ENCODE measurements at regions not wholly inside any gene's neighbourhood (a gene's known extent, or its start where the extent isn't known, plus 50 kb on each side); places are given as distances from the start of the nearest gene placed in this dataset.

DNA sequence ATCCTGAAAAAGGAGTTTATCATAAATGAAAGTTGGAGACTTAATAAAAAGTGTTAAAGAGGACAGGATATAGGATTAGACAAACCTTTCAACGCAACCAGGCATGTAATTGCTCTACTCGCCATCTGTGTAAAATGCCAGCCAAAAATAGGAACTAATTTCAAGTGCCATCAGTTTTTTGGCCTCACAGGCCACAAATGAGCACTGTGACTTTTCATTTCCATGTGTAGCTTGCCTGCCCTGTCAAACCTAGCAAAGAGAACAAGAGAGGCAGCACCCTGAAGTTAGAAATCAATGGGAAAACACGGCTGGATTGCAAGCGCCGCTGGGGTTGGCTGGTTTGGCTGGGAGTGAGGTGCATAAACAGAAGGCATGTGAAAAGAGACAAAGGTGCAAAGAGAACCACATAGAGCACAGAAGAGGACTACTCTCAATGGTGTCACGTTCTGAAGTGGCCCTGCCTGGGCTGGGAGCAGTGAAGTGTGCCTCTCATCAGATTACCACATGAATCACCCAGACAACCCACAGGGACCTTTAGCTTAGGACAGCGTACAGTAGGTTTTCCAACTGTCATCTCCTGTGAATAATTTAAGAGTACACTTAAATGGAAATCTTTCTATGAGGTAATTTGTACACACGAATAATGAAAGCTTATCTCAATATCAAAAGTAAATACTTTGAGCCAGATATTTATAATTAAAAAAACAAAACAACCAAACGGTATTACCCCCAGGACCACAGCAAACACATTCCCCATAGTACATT is 78.0 kb upstream of the NHSL1 start:
- FAIRE-seq: peak; percentile 91
- DNase-seq (ENCODE audit: low spot score): peak; percentile 72

DNA sequence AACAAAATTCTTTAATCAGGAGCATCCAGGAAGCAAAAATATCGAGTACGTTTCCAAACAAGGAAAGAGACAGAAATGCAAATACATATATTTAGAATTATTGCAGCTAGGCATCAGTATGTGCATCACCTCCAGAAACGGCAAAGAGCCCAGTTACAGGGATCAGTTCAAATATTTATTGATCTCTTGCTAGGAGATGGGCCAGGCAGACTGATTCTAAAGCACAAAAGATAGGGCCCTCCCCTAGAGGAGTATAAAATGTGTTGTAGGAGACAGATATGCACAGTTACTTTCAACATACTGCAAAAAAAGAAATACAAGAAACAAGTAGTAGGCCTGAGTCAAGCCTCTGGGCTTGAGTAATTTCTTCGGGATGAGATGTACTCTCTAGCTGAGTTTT is 80.7 kb upstream of the NHSL1 start:
- FAIRE-seq (no peak), DNase-seq (ENCODE audit: low spot score) (no peak)

DNA sequence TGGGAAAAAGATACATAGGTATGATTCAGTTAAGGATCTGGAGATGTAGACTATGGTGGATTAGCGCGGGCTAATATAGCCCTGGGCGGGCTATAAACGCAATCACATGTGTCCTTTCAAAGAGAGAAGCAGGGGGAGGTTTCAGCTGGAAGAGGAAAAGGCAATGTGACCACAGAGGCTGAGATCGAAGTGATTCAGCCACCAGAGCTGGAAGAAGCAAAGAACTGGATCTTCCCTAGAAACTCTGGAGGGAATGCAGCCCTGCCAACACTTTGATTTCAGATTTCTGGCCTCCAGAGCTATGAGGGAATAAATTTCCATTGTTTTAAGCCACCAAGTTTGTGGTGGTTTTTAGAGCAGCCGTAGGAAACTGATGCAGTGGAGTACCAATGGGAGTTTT is 81.5 kb upstream of the NHSL1 start:
- FAIRE-seq: no peak
- DNase-seq (ENCODE audit: low spot score): no peak

DNA sequence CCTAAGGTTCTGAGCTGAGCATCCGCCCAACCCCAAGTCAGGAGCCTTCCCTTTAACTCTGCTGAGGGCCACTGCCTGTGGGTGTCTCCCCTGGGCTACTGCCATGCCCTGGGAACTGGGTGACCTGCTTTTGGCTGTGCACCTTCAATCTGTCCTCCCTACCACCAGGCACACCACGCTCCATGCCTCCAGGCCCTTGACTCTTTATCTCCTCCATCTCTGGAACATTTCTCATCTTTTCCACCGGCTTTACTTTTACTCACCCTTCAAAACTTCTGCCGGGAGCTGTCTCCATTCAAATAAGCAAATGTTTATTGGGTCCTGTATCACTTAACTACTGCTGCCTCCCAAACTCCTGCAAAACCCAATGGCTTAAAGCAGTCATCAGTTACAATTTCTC is 83.3 kb upstream of the NHSL1 start:
- FAIRE-seq: no peak
- DNase-seq (ENCODE audit: low spot score): no peak

DNA sequence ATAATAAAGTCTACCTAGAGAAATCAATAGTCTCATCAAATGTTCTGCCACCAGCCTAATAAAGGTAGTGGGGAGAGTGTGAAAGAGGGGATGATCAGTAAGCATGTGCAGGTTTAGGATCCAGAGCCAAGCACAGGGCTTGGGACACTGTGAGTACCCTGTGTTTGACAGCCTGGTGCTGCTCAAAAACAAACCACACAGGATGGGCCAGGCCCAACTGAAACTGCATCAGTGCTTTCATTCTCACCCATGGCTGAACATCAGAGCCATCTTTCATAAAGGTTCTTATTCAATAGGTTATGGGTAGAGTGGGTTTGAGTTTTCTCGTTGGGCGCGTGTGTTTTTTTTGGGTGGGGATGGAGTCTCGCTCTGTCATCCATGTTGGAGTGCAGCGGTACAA is 87.3 kb upstream of the NHSL1 start:
- DNase-seq (ENCODE audit: low spot score) (no peak), FAIRE-seq (no peak)

DNA sequence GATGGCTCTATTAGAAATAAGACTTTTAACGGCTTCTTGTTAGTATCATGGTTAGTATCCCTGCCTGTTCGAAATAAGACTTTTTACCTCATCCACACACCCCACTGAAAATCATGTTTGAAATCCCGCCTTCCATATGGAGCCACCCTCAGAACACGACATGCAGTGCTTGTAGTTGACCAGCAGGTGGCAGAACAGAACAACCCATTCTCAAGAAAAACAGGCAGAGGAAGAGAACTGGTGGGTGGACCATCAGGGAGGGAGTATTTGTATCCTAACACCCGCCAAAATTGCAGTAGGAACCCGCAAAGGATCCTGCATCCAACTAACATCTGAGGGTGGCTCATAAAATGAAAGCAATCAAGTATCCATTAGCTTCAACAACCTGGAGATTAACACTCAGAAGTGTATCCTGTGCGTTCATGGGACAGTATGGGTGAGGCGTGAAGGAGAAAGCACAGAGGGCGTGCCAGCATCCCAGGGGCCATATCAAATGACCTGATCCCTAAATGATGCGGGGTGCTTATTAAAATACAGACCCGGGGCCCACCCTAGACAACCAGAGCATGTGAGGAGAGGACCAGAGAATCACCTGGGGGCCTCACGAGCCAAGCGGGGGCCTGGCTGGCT is 89.6 kb upstream of the NHSL1 start:
- no peak for FAIRE-seq
- peak; percentile 41 for DNase-seq (ENCODE audit: low spot score)

DNA sequence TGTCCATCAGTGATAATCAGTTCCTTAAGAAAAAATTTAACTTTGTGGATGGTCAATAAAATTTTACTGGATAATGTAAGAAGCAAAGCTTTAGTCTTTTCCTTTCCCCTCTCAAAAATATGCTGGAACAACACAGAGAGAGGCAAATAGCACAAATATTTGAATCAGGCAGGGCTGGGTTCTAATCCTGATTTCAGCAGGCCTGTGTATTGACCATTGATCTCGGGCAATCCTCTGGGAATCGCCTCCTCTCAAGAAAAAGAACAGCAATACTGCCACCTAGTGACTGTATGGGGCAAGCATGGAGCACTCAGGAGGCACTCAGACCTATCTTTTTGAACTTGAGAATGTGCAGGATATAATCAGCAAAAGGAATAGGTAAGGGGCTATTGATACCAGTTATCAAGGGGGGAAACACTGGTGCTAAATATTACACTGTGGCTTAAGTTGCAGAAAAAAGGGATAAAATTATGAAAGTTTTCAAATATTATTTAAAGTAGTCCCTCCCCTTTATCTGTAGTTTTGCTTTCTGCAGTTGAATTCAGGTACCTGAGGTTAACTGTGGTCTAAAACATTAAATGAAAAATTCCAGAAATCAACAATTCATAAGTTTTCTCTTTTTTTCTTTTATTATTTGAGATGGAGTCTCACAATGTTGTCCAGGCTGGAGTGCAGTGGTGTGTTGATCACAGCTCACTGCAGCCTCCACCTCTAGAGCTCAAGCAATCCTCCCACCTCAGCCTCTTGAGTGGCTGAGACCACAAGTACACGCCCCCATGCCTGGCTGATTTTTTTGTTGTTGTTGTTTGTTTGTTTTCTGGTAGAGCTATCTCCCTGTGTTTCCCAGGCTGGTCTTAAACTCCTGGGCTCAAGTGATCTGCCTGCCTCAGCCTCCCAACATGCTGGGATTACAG is 91.8 kb upstream of the NHSL1 start:
- FAIRE-seq (no peak), DNase-seq (ENCODE audit: low spot score) (peak; percentile 54)

DNA sequence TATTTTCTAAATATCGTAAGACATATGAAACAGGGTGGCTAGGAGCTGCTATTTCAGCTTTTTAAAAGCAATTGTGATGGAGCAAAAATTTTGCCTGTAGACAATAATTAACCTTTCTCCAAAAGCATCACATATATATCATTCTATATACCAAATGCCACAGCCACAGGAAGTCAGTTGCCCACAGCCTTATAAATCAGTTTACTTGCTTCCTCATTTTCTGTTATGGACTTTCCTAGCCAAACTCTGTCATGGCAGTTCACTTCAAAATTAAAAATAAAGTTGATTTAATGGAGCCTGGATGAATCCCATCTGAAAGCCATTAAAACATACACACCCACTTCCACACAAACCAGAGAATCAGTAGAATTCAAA is 93.4 kb upstream of the NHSL1 start:
- FAIRE-seq (no peak), DNase-seq (ENCODE audit: low spot score) (no peak)

DNA sequence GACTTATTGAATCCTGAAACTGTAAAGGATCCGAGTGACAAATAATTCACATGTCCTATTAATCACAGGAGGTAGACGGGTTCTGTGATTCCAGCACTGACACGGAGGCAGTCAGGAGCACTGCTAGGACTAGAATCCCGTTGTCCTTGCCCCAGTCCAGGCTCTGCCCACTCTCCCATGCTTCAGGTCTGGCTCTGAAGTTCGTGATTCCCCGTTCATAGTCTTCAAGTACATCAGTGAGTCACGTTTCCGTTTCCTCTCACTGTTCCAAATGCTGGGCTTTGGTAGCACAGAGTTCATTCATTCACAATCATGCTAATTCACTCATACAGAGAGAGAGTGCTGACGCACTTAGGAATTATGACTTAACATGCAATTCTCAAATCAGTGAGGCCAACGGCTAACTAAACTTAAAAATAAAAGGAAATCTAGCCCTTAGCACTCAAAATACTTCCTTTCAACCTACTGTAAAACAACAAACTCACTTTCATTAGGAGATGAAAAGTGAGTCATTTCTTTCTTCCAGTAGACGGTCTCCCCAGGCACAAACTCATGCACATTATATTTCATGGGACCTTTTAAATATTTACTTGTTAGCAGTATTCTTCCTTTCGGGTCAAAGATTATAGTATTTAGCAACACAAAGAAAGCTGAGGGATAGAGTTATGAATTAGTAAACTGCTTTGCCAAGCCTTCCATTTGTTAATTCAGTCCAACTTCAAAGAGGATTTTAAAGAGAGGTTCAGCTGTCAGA is 94.0 kb upstream of the NHSL1 start:
- FAIRE-seq: peak; percentile 63
- DNase-seq (ENCODE audit: low spot score): peak; percentile 75

DNA sequence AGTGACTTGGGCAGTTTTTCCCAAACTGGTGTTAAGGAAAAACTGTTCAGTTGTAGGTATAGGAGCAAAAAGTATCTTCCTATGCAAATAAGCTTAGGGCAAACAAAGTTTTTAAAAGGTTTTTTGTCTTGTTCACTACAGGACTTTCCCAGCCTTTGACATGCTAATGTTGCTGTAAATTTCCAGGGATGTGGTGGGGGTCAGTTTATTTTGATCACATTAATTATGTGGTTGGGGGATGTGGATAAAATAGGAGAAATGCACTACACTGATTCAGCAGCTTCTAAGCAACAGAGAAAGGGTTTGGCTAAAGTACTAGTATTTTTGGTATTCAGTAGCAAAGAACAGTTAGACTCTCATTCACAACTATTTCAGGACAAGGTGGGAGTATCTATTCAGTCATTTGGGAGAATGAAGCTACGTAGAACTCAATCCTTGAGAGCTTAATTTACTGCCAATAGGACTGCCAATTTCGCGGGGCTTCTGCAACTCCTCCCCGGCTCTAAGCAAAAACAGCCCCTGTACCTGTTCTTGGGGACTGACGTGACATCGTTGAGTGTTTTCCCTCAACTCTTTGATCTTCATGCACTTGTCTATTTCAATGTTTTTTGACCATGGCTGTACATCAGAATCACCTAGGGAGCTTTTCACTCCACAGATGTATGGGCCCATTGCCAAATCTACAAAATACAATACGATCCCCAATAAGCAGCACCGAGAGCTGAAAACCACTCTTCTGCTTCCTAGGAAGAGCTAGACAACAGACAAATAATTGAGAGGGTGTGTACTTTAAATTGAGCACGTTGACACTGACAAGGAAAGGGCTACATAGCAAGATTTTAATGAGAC is 94.8 kb upstream of the NHSL1 start:
- DNase-seq (ENCODE audit: low spot score) (no peak), FAIRE-seq (no peak)

DNA sequence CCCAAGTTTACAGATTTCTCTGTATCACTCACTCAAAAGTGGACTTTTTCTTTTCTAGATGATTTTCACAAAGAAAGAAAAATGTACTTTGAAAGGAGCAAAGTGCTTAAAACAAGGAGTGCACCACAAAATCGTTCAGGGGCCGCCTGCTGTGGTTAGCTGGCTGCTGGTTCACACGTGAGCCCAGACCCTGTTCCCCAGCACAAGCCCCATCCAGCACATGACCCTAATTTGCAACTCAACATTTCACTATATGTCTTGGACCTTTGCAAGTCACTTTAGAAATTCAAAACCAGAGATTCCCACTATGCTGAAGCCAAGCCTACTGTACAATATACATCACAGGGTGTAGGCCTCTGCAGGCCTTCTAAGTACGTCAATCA is 95.5 kb upstream of the NHSL1 start:
- no peak for DNase-seq (ENCODE audit: low spot score)
- no peak for FAIRE-seq

DNA sequence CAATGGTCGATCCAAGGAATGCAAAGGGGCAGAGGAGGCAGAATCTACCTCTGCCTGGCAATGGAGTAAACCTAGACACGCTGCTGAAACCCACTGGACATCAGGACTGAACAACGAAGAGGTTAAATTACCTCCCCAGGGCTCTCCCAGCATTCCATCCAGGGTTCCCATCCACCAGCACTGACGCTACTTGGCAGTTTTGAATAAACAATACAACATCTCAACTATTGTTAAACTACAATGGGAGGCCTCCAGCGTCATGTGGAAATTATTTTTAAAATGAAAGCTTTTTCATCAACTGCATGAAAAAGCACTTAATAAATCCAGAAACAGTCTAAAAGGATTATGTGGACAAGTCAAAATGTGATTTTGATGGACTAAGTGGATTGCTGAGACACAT is 96.8 kb upstream of the NHSL1 start:
- DNase-seq (ENCODE audit: low spot score) (no peak), FAIRE-seq (no peak)

DNA sequence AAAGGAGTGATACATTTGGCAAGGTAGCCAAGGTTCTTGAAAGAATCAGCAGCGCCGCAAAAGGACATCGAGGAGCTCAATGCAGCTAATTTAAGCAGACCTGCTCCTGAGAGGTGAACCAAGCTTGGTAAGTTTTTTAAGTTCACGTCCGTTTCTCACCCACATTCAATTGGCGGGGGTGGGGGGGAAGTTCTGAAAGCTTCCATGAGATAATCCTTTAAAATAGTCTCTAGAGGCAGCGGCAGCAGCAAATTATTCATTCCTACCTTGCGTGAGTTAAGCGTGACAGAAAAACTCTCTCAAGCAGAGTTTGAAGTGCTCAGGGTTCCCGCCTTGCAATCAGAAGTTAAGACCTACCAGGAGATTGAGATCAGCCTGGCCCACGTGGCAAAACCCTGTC is 97.3 kb upstream of the NHSL1 start:
- no peak for FAIRE-seq
- no peak for DNase-seq (ENCODE audit: low spot score)

DNA sequence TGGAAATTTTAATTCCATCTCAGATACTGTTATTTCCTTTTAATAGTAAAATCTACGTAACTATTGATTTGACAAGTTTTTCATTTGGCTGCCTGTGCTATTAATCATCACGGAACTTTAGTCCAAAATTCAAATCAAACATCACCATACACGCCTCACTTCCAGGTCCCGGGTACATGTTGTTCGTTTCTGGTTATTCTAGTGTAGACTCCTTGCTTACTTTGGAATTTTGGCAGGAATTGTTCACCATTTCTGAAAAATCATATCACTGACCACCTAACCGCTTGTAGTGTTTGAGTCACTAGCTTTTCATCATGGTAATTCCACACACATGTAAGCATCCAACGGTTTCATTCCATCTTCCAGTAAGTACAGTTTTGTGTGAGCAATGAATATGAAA is 98.0 kb upstream of the NHSL1 start:
- FAIRE-seq (no peak), DNase-seq (ENCODE audit: low spot score) (no peak)

DNA sequence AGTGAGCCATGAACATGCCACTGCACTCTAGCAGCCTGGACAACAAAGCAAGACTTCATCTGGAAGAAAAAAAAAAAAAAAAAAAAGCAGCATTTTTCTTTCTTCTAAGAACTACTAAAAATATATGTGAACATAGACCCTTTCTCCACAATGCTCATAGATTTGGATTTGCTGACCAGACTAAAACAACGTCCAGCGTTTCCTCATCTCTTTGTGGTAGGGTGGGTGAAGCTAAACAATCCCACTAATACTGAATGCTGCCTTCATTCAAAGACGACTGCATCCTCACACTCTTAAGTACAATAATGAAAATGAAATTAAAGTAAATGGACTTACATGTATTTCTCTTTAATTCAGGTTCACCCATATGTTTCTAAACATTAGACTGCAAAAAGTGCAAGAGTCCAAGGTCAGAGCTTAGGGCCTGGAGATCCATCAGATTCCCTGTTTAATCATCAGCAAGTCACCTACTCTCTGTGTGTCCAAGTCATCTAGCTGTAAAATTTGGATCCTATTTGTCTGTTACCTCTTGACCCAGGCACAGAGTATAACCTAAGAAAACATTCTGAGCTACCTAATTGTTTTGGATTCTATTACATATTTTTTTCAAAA is 99.4 kb upstream of the NHSL1 start:
- no peak for FAIRE-seq
- DNase-seq (ENCODE audit: low spot score): no peak

DNA sequence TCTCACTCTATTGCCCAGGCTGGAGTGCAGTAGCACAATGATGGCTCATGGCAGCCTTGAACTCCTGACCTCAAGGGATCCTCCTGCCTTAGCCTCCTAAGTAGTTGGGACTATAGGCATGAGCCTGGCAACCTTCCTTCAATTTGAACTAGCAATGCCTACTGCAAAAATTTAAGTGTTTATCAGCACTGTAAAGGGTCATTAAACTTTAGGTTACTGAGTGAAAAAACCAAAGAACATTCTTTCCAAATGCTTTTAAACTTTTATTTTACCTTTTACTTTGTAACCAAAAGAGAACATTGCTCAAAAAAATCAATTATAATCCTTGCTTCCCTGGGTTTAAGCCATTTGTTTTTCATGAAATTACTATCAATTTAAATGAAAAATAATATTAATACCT is 101.0 kb upstream of the NHSL1 start:
- no peak for DNase-seq (ENCODE audit: low spot score)

DNA sequence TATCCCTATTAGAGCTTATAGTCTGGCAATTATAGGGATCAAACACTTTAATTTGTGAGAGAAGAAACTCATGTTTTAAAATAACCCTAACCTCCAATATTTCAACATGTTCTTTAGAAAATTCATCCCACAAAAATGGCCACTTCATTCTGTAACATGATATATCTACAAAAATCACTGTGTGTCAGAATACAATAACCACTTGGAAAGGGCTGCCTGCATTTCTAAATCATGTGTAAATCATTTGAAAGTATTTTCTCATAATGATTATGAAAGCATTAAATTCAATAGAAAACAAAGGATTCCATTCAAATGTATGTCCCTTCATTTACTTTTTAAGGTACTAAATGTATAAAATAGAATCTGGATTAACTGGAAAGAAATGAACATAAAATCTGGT is 101.4 kb upstream of the NHSL1 start:
- DNase-seq (ENCODE audit: low spot score): no peak
- FAIRE-seq: no peak

More for the DNA sequence above, 101.0 kb upstream of the NHSL1 start:
- FAIRE-seq: no peak

DNA sequence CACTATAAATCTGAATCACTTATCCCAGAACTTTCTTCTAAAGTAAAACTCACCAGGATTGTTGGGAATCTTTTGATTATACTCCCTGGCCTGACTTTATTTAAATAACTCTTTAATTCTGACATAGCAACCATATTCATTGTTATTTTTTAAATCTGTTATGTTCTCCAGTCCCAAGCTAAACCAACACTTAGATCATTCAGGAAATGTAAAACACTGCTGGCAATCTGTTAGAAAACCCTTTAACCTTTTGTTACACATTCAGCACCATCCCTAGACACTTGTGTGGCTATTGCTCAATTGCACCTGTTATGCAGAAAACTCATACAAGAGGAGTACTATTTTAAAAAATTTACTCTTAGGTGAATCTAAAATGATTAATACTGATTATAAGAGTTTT is 101.8 kb upstream of the NHSL1 start:
- DNase-seq (ENCODE audit: low spot score) (no peak), FAIRE-seq (no peak)

DNA sequence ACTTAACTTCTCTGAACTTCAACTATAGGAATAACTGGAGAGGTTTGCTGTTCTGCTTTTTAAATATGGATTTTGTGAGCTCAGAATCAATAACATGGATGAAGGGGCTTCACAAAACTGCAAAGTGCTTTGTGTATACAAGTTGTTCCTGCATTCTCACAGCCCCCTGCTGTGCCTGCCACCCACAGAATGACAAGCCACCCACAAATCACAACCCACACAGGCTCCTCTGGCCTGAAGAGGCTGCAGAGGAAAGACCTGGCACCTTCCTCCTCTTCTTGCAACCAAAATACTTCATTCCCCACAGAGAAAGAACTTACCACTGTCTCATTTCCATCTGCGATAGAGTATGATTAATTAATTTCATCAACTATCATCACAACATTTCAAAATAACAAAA is 106.7 kb upstream of the NHSL1 start:
- DNase-seq (ENCODE audit: low spot score) (no peak), FAIRE-seq (no peak)
